ENCODE measurements at regions not wholly inside any gene's neighbourhood (a gene's known extent, or its start where the extent isn't known, plus 50 kb on each side); places are given as distances from the start of the nearest gene placed in this dataset.

DNA sequence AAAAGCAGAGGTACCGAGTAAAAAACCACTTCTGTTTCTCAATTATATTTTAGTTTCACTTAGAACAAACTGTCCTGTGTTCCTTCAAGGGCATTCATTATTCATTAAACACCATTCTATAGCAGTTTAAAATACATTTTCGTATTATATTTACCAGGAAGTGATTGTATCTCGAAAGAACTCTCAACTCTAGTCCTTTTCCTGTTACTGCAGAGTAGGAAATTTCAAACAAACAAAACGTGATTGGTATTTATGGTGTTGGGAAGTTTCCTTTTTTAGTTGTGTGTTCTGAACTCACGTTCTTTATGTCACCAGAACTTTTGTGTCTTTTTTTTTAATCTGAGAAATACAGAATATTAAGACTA, 139.5 kb upstream of the BTBD3 start:
- TF ChIP-seq, protein P1, sequence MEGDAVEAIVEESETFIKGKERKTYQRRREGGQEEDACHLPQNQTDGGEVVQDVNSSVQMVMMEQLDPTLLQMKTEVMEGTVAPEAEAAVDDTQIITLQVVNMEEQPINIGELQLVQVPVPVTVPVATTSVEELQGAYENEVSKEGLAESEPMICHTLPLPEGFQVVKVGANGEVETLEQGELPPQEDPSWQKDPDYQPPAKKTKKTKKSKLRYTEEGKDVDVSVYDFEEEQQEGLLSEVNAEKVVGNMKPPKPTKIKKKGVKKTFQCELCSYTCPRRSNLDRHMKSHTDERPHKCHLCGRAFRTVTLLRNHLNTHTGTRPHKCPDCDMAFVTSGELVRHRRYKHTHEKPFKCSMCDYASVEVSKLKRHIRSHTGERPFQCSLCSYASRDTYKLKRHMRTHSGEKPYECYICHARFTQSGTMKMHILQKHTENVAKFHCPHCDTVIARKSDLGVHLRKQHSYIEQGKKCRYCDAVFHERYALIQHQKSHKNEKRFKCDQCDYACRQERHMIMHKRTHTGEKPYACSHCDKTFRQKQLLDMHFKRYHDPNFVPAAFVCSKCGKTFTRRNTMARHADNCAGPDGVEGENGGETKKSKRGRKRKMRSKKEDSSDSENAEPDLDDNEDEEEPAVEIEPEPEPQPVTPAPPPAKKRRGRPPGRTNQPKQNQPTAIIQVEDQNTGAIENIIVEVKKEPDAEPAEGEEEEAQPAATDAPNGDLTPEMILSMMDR (IDR thresholded peaks at IDR 0.05), result no peak
- TF ChIP-seq POLR2AphosphoS5 (IDR thresholded peaks at IDR 0.05) (no peak), POLR2A (IDR thresholded peaks at IDR 0.05; ENCODE audit: low read depth) (no peak)
